ENCODE measurements at regions not wholly inside any gene's neighbourhood (a gene's known extent, or its start where the extent isn't known, plus 50 kb on each side); places are given as distances from the start of the nearest gene placed in this dataset.

GRCh38 chr12:24177889-24178288, 228.4 kb upstream of the SOX5 start:
- Histone ChIP-seq H3K27me3 (ENCODE audit: low read length) (no peaks in the 10 kb centered on the region), H3K79me2 (ENCODE audit: insufficient read depth, low read length) (no peaks in the 10 kb centered on the region), H3F3A (ENCODE audit: insufficient read depth) (no peaks in the 10 kb centered on the region), H3K9ac (ENCODE audit: low read length) (no peak overlapping the region), H2AFZ (ENCODE audit: low read depth, low read length, severe bottlenecking) (no peak overlapping the region), H3K9me3 (ENCODE audit: insufficient read depth, low read length) (no peaks in the 10 kb centered on the region), H3K4me2 (ENCODE audit: low read depth, low read length, poor library complexity, severe bottlenecking) (no peak overlapping the region), H4K20me1 (ENCODE audit: low read depth, low read length) (no peaks in the 10 kb centered on the region), H3K4me3 (ENCODE audit: insufficient read depth, low read length, poor library complexity, severe bottlenecking) (no peak overlapping the region), H3K27ac (ENCODE audit: low read depth, low read length) (no peak overlapping the region), H3K36me3 (ENCODE audit: low read length) (no peaks in the 10 kb centered on the region), H3K9me2 (replicated peaks; ENCODE audit: insufficient read depth, low read length) (no peaks in the 10 kb centered on the region)
- no peak for TF ChIP-seq CTCF (IDR thresholded peaks at IDR 0.05; ENCODE audit: insufficient read depth, low read length, poor library complexity, severe bottlenecking)
- no peak for TF ChIP-seq EZH2phosphoT487 (conservative IDR thresholded peaks at IDR 0.05; ENCODE audit: low read length)

GRCh38 chr12:24175929-24176328, 226.5 kb upstream of the SOX5 start:
- Histone ChIP-seq H2AFZ (ENCODE audit: low read depth, low read length, severe bottlenecking) (no peak overlapping the region), H4K20me1 (ENCODE audit: low read depth, low read length) (no peaks in the 10 kb centered on the region), H3K27ac (ENCODE audit: low read depth, low read length) (no peak overlapping the region), H3K4me2 (ENCODE audit: low read depth, low read length, poor library complexity, severe bottlenecking) (no peak overlapping the region), H3K4me3 (ENCODE audit: insufficient read depth, low read length, poor library complexity, severe bottlenecking) (no peak overlapping the region), H3F3A (ENCODE audit: insufficient read depth) (no peaks in the 10 kb centered on the region), H3K79me2 (ENCODE audit: insufficient read depth, low read length) (no peaks in the 10 kb centered on the region), H3K27me3 (ENCODE audit: low read length) (no peaks in the 10 kb centered on the region), H3K9ac (ENCODE audit: low read length) (no peak overlapping the region), H3K9me3 (ENCODE audit: insufficient read depth, low read length) (no peaks in the 10 kb centered on the region), H3K9me2 (replicated peaks; ENCODE audit: insufficient read depth, low read length) (no peaks in the 10 kb centered on the region), H3K36me3 (ENCODE audit: low read length) (no peaks in the 10 kb centered on the region)
- TF ChIP-seq CTCF (IDR thresholded peaks at IDR 0.05; ENCODE audit: insufficient read depth, low read length, poor library complexity, severe bottlenecking) (no peak), EZH2phosphoT487 (conservative IDR thresholded peaks at IDR 0.05; ENCODE audit: low read length) (no peak)

GRCh38 chr12:24175284-24175683, 225.8 kb upstream of the SOX5 start:
- Histone ChIP-seq H3K9me2 (replicated peaks; ENCODE audit: insufficient read depth, low read length) (no peaks in the 10 kb centered on the region), H2AFZ (ENCODE audit: low read depth, low read length, severe bottlenecking) (no peak overlapping the region), H3K27ac (ENCODE audit: low read depth, low read length) (no peak overlapping the region), H3K27me3 (ENCODE audit: low read length) (no peaks in the 10 kb centered on the region), H3F3A (ENCODE audit: insufficient read depth) (no peaks in the 10 kb centered on the region), H3K4me2 (ENCODE audit: low read depth, low read length, poor library complexity, severe bottlenecking) (no peak overlapping the region), H3K79me2 (ENCODE audit: insufficient read depth, low read length) (no peaks in the 10 kb centered on the region), H3K9ac (ENCODE audit: low read length) (no peak overlapping the region), H3K4me3 (ENCODE audit: insufficient read depth, low read length, poor library complexity, severe bottlenecking) (no peak overlapping the region), H3K36me3 (ENCODE audit: low read length) (no peaks in the 10 kb centered on the region), H3K9me3 (ENCODE audit: insufficient read depth, low read length) (no peaks in the 10 kb centered on the region), H4K20me1 (ENCODE audit: low read depth, low read length) (no peaks in the 10 kb centered on the region)
- TF ChIP-seq CTCF (IDR thresholded peaks at IDR 0.05; ENCODE audit: insufficient read depth, low read length, poor library complexity, severe bottlenecking) (no peak), EZH2phosphoT487 (conservative IDR thresholded peaks at IDR 0.05; ENCODE audit: low read length) (no peak)

GRCh38 chr12:24173067-24173466, 223.6 kb upstream of the SOX5 start:
- H3K9me3 ChIP-seq (ENCODE audit: insufficient read depth, low read length) = no peaks in the 10 kb centered on the region
- no peak overlapping the region for H2AFZ ChIP-seq (ENCODE audit: low read depth, low read length, severe bottlenecking)
- no peaks in the 10 kb centered on the region for H3K36me3 ChIP-seq (ENCODE audit: low read length)
- no peak overlapping the region for H3K4me3 ChIP-seq (ENCODE audit: insufficient read depth, low read length, poor library complexity, severe bottlenecking)
- H3F3A ChIP-seq (ENCODE audit: insufficient read depth) = no peaks in the 10 kb centered on the region
- TF ChIP-seq EZH2phosphoT487 (conservative IDR thresholded peaks at IDR 0.05; ENCODE audit: low read length) (no peak), CTCF (IDR thresholded peaks at IDR 0.05; ENCODE audit: insufficient read depth, low read length, poor library complexity, severe bottlenecking) (no peak)
- H4K20me1 ChIP-seq (ENCODE audit: low read depth, low read length) = no peaks in the 10 kb centered on the region
- no peak overlapping the region for H3K27ac ChIP-seq (ENCODE audit: low read depth, low read length)
- no peaks in the 10 kb centered on the region for H3K9me2 ChIP-seq (replicated peaks; ENCODE audit: insufficient read depth, low read length)
- H3K4me2 ChIP-seq (ENCODE audit: low read depth, low read length, poor library complexity, severe bottlenecking) = no peak overlapping the region
- H3K79me2 ChIP-seq (ENCODE audit: insufficient read depth, low read length) = no peaks in the 10 kb centered on the region
- H3K27me3 ChIP-seq (ENCODE audit: low read length) = no peaks in the 10 kb centered on the region
- no peak overlapping the region for H3K9ac ChIP-seq (ENCODE audit: low read length)
